Right atrium auricular region (tissue), 2 donors: ENCODE measurements at regions not wholly inside any gene's neighbourhood (a gene's known extent, or its start where the extent isn't known, plus 50 kb on each side); places are given as distances from the start of the nearest gene placed in this dataset.

Experiments
- DNase-seq: peaks from one replicate; pipeline ENCODE4 v3.0.0-alpha.2; 2019; ENCODE audit warnings: low spot score
- H3K27ac ChIP-seq, 2 donors: fragments of 200-600 bp; sonication (generic); 1 replicate in 1 of 2; 2 replicates in 1 of 2; pipeline ENCODE4 v1.5.1; 2016 to 2019
- H3K27me3 ChIP-seq, 2 donors: fragments of 200-600 bp; sonication (generic); one replicate each; pipeline versions ENCODE4 v1.5.1 to v1.6.0; 2017 to 2019
- H3K36me3 ChIP-seq: fragments of 200-600 bp; sonication (generic); one replicate; pipeline ENCODE4 v1.5.1; 2016
- H3K4me1 ChIP-seq, 2 donors: fragments of 200-600 bp; sonication (generic); one replicate each; pipeline versions ENCODE4 v1.5.1 to v1.6.0; 2017 to 2019
- H3K4me3 ChIP-seq, 2 donors: fragments of 200-600 bp; sonication (generic); 1 replicate in 1 of 2; 2 replicates in 1 of 2; pipeline ENCODE4 v1.5.1; 2017 to 2019; ENCODE audit warnings: mild to moderate bottlenecking in 1 of 2, moderate library complexity in 1 of 2
- H3K9me3 ChIP-seq, 2 donors: fragments of 200-600 bp; sonication (generic); one replicate each; pipeline ENCODE4 v1.5.1; 2019
- TF ChIP-seq, protein P1 (sequence below), 2 donors: fragments of 200-600 bp; sonication (generic); IDR thresholded peaks; one replicate each; pipeline ENCODE4 v1.5.1; 2019; ENCODE audit warnings: antibody characterized with exemption in 2 of 2

DNA sequence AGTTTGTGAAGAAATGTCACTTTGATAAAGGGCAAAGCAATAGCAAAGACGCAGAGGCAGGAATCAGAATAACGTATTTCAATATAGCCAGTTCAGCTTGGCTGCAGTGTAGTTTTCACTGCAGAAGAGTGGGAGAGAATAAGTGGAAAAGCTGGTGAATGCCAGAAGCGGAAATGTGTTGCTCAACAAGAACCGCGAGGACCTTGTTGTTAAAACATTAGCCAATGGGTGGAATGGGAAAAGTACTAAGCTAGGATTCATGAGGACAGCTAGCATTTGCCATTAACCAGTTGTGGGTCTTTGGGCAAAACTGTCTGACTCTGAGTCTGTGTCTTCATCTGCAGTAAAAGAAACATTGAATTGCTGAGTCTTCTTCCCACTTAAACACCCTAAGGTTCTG is 292.9 kb upstream of the GRIP1 start:
- Histone ChIP-seq H3K9me3 (no peaks in the 10 kb centered on the region), H3K27ac (no peak overlapping the region), H3K36me3 (no peaks in the 10 kb centered on the region), H3K27me3 (no peaks in the 10 kb centered on the region), H3K4me1 (no peaks in the 10 kb centered on the region), H3K4me3 (no peak overlapping the region)
- DNase-seq, result no peak
- TF ChIP-seq, protein P1, sequence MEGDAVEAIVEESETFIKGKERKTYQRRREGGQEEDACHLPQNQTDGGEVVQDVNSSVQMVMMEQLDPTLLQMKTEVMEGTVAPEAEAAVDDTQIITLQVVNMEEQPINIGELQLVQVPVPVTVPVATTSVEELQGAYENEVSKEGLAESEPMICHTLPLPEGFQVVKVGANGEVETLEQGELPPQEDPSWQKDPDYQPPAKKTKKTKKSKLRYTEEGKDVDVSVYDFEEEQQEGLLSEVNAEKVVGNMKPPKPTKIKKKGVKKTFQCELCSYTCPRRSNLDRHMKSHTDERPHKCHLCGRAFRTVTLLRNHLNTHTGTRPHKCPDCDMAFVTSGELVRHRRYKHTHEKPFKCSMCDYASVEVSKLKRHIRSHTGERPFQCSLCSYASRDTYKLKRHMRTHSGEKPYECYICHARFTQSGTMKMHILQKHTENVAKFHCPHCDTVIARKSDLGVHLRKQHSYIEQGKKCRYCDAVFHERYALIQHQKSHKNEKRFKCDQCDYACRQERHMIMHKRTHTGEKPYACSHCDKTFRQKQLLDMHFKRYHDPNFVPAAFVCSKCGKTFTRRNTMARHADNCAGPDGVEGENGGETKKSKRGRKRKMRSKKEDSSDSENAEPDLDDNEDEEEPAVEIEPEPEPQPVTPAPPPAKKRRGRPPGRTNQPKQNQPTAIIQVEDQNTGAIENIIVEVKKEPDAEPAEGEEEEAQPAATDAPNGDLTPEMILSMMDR (IDR thresholded peaks at IDR 0.05), result no peak

DNA sequence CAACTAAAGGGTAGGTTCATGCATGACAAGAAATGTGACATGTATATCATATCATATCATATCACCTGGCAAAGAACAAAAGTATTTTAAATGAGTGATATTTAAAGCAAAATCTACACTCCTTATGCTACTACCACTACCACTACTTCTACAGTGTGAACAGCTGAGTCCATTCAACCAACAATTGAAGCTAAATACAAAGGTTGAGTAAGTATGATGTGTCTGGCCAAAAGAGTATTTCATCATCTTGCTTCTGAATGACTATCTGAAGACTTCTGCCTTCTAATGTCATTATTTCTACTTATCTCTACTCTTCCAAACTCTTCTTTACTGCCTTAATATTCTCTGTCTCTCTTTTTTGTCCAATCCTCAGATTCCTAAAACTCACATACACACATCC is 292.6 kb upstream of the CAND1 start:
- Histone ChIP-seq H3K4me3 (no peak overlapping the region), H3K27me3 (no peaks in the 10 kb centered on the region), H3K4me1 (no peaks in the 10 kb centered on the region), H3K9me3 (no peaks in the 10 kb centered on the region), H3K27ac (no peak overlapping the region), H3K36me3 (no peaks in the 10 kb centered on the region)
- TF ChIP-seq, protein P1 (IDR thresholded peaks at IDR 0.05), result no peak
- no peak for DNase-seq

DNA sequence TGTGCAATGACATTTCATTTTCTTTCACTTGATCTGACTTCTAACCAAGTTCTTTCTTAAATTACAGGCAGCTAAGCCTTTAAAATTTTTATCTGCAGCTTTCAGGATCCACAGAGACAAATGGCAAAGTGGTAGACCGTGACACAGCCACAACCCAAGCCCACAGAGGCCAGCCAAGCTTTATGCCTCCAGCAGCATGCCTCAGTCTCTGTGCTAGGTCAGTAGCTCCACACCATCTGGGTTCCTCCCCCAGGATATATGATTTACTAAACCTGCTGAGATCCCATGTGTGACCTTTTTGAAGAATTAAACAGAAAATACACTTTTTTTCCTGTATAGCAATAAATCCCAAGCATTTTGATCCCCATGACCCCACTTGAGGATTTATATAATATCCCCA is 290.4 kb upstream of the CAND1 start:
- Histone ChIP-seq H3K36me3 (no peaks in the 10 kb centered on the region), H3K4me3 (no peak overlapping the region), H3K27ac (no peak overlapping the region), H3K27me3 (no peaks in the 10 kb centered on the region), H3K4me1 (no peaks in the 10 kb centered on the region), H3K9me3 (no peaks in the 10 kb centered on the region)
- DNase-seq, result no peak
- TF ChIP-seq, protein P1 (IDR thresholded peaks at IDR 0.05), result no peak

DNA sequence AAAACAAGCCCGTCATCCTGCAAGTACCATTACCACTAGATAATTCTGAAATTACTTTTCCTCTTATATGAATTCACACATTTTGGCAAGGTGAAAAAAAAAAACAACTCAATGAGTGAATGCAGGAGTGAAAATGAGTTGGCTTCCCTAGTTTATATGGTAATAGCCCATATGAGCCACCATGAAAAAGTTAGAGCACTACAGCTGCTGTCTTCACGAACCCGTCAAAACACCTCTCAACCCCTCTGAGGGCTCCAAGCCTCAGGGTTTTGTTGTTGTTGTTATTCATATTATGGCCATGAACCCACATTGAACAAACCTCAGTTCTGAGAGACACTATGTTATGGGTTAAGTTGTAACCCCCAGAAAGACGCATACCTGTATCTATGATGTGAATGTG is 289.9 kb upstream of the CAND1 start:
- Histone ChIP-seq H3K36me3 (no peaks in the 10 kb centered on the region), H3K9me3 (no peaks in the 10 kb centered on the region), H3K4me3 (no peak overlapping the region), H3K4me1 (no peaks in the 10 kb centered on the region), H3K27ac (no peak overlapping the region), H3K27me3 (no peaks in the 10 kb centered on the region)
- no peak for DNase-seq
- TF ChIP-seq, protein P1 (IDR thresholded peaks at IDR 0.05), result no peak

DNA sequence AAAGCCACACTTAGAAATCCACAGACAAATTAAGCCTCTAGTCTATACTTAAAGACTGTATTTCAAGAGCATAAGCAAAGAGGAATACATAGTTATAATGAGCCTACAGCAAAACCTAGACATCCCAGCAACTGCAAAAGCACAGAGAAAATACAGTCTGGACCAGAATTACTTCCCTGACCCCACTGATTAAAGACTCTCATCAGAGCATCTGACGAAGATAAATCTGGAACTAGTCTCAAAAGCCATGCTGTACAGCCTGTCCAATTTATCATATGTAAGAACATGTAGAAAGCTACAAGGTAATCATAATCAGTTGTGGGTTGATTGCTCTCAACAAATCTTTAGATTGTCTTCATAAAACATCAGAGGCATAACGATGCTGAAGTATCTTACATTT is 285.1 kb upstream of the CAND1 start:
- H3K27ac ChIP-seq, result no peak overlapping the region
- no peak overlapping the region for H3K4me3 ChIP-seq
- no peaks in the 10 kb centered on the region for H3K4me1 ChIP-seq
- TF ChIP-seq, protein P1 (IDR thresholded peaks at IDR 0.05), result no peak
- no peaks in the 10 kb centered on the region for H3K27me3 ChIP-seq
- H3K36me3 ChIP-seq, result no peaks in the 10 kb centered on the region
- no peaks in the 10 kb centered on the region for H3K9me3 ChIP-seq
- DNase-seq, result no peak

DNA sequence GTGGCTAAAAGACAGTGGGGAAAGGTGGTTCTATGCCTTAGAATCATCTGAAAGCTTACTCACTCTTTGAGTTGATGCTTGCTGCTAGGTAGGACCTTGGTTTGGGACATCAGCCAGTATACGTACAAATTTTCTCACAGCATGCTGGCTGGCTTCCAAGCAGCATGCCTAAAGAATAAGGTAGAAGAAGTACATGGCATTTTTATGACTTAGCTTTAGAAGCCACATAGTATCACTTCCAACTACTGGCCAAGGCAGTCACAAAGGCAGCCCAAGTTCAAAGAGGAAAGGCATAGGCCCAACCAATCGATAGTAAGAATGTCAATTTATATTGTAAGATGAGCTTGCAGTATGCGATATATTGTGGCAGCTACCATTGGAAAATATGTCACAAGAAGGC is 284.2 kb upstream of the CAND1 start:
- Histone ChIP-seq H3K27me3 (no peaks in the 10 kb centered on the region), H3K27ac (no peak overlapping the region), H3K4me1 (no peaks in the 10 kb centered on the region), H3K36me3 (no peaks in the 10 kb centered on the region), H3K4me3 (no peak overlapping the region), H3K9me3 (no peaks in the 10 kb centered on the region)
- no peak for DNase-seq
- TF ChIP-seq, protein P1 (IDR thresholded peaks at IDR 0.05), result no peak
